Hepatocyte (in vitro differentiated cells): ENCODE measurements at regions not wholly inside any gene's neighbourhood (a gene's known extent, or its start where the extent isn't known, plus 50 kb on each side); places are given as distances from the start of the nearest gene placed in this dataset.

Experiments
- DNase-seq: peaks from one replicate; pipeline ENCODE4 v3.0.0-alpha.2; 2016; ENCODE audit warnings: low spot score
- H2AFZ ChIP-seq: fragments of 200-600 bp; sonication (generic); 2 replicates; pipeline ENCODE4 v1.6.0; 2016; ENCODE audit warnings: antibody characterized with exemption, mild to moderate bottlenecking
- H3K27ac ChIP-seq: fragments of 200-600 bp; sonication (generic); 2 replicates; pipeline ENCODE4 v1.5.1; 2016; ENCODE audit warnings: mild to moderate bottlenecking
- H3K27me3 ChIP-seq: fragments of 200-600 bp; sonication (generic); 2 replicates; pipeline ENCODE4 v1.6.1; 2016
- H3K36me3 ChIP-seq: fragments of 200-600 bp; sonication (generic); replicated peaks from 2 replicates; pipeline ENCODE4 v1.5.1; 2016; ENCODE audit warnings: low read depth; ENCODE audit not compliant: insufficient read depth
- H3K4me1 ChIP-seq: fragments of 200-600 bp; sonication (generic); 2 replicates; pipeline ENCODE4 v1.5.1; 2016; ENCODE audit warnings: mild to moderate bottlenecking, moderate library complexity; ENCODE audit not compliant: insufficient read depth
- H3K4me2 ChIP-seq: fragments of 200-600 bp; sonication (generic); 2 replicates; pipeline ENCODE4 v1.6.0; 2016
- H3K4me3 ChIP-seq: fragments of 200-600 bp; sonication (generic); 2 replicates; pipeline ENCODE4 v1.5.1; 2016; ENCODE audit warnings: mild to moderate bottlenecking
- H3K79me2 ChIP-seq: fragments of 200-600 bp; sonication (generic); 2 replicates; pipeline ENCODE4 v1.6.0; 2017; ENCODE audit warnings: mild to moderate bottlenecking
- H3K9me2 ChIP-seq: fragments of 200-600 bp; sonication (generic); replicated peaks from 2 replicates; pipeline ENCODE4 v1.6.0; 2017; ENCODE audit warnings: mild to moderate bottlenecking; ENCODE audit not compliant: insufficient read depth
- H3K9me3 ChIP-seq: fragments of 200-600 bp; sonication (generic); 2 replicates; pipeline ENCODE4 v1.5.1; 2016; ENCODE audit warnings: low read depth, mild to moderate bottlenecking
- H4K20me1 ChIP-seq: fragments of 200-600 bp; sonication (generic); 2 replicates; pipeline ENCODE4 v1.6.0; 2016; ENCODE audit warnings: mild to moderate bottlenecking; ENCODE audit not compliant: insufficient read depth, poor library complexity, severe bottlenecking
- CTCF ChIP-seq: fragments of 200-600 bp; sonication (generic); IDR thresholded peaks from 2 replicates; pipeline ENCODE4 v1.5.1; 2016; ENCODE audit warnings: antibody characterized with exemption, mild to moderate bottlenecking; ENCODE audit not compliant: poor library complexity
- EZH2 ChIP-seq: fragments of 200-600 bp; sonication (generic); IDR thresholded peaks from 2 replicates; pipeline ENCODE4 v1.6.1; 2016; ENCODE audit warnings: antibody characterized with exemption, mild to moderate bottlenecking, borderline replicate concordance
- EZH2phosphoT487 ChIP-seq: fragments of 200-600 bp; sonication (generic); IDR thresholded peaks from one replicate; pipeline ENCODE4 v1.6.1; 2018; ENCODE audit warnings: antibody characterized with exemption, mild to moderate bottlenecking, low read depth, moderate library complexity; ENCODE audit not compliant: unreplicated experiment, severe bottlenecking
- WGBS: methylation state at CpG from one replicate; pipeline ENCODE4 v1.1.6; 2016; ENCODE audit warnings: low lambda C conversion rate; ENCODE audit errors: missing lambda C conversion rate; 5-methylcytosine and 5-hydroxymethylcytosine counted together

DNA sequence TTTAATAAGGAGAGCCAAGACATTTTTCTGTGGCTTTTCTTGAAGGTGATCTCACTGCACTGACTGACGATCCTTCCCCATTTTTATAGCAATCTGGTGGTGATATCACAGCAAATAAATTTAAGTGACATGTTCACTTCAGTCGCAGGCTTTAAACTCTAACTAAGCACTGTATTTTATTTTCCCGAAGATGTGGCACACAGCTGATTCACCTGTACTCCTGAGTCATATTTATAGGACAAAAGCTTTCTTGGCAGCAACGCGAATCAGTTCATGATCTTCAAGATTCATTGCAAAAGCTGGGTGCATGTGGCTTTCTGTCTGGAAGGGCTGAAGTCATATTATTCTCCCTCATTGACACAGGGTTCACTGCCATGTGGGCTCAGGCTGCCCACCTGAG, 79.8 kb upstream of the TUNAR start:
- 79% methylated on average over 5 of the region's 5 CpGs for WGBS
- Histone ChIP-seq H3K9me2 (no peaks in the 10 kb centered on the region), H3K27me3 (no peaks in the 10 kb centered on the region), H3K27ac (no peak overlapping the region), H3K4me3 (no peak overlapping the region), H3K4me1 (no peaks in the 10 kb centered on the region), H2AFZ (no peak overlapping the region), H4K20me1 (no peaks in the 10 kb centered on the region), H3K36me3 (no peaks in the 10 kb centered on the region), H3K79me2 (no peaks in the 10 kb centered on the region), H3K4me2 (no peak overlapping the region), H3K9me3 (no peaks in the 10 kb centered on the region)
- no peak for DNase-seq
- TF ChIP-seq EZH2phosphoT487 (no peak), CTCF (no peak), EZH2 (no peak)

DNA sequence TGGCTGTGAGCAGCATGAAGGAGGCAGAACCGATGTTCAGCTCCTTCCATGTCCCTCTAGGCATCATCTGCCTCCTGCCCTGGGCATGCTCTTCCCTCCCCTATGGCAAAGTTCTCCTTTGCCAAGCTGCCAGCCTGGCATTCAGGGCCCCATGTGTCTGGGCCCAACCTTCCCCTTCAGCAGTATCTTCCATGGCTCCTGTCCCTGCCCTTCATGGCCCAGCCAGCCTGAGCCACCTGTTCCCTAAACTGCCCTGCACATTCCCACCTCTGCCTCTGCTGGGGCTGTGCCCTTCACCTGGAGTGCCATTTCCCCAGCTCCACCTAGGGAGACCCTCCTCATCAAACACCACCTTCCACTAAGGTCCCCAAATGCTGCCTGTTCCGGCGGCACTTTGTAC, 74.0 kb upstream of the TCL1A start:
- Histone ChIP-seq H3K4me3 (no peak overlapping the region), H3K9me2 (no peaks in the 10 kb centered on the region), H3K27ac (no peak overlapping the region), H3K4me1 (no peaks in the 10 kb centered on the region), H2AFZ (no peak overlapping the region), H3K79me2 (no peaks in the 10 kb centered on the region), H3K36me3 (no peaks in the 10 kb centered on the region), H3K4me2 (no peak overlapping the region), H3K27me3 (no peaks in the 10 kb centered on the region), H4K20me1 (no peaks in the 10 kb centered on the region), H3K9me3 (no peaks in the 10 kb centered on the region)
- TF ChIP-seq EZH2phosphoT487 (no peak), CTCF (no peak), EZH2 (no peak)
- DNase-seq, result no peak
- WGBS, result 83% methylated on average over 3 of the region's 3 CpGs

DNA sequence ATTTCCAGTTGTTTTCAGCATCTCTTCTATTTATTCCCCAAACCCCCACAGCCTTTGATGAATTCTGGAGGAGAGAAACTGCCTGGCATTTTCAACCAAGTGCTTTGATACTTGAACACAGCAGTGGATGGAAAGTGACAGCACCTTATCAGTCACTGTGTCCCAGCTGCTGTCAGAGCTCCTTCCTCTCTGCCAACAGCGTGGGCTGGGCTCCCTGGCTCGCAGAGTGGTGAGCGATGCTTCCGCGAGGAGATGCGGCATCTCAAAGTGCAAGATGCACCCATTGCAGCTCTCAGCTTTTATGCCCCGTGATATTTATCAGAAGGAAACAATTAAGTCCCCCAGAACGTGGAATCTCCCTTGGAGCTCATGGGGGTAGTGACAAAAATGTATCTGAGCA, 72.6 kb upstream of the TCL1A start:
- Histone ChIP-seq H3K4me1 (no peaks in the 10 kb centered on the region), H3K9me3 (no peaks in the 10 kb centered on the region), H4K20me1 (no peaks in the 10 kb centered on the region), H3K79me2 (no peaks in the 10 kb centered on the region), H3K27ac (no peak overlapping the region), H3K9me2 (no peaks in the 10 kb centered on the region), H3K4me2 (no peak overlapping the region), H3K4me3 (no peak overlapping the region), H3K36me3 (no peaks in the 10 kb centered on the region), H3K27me3 (no peaks in the 10 kb centered on the region), H2AFZ (no peak overlapping the region)
- no peak for DNase-seq
- TF ChIP-seq EZH2phosphoT487 (no peak), EZH2 (no peak), CTCF (no peak)
- WGBS, result 80% methylated on average over 8 of the region's 8 CpGs

DNA sequence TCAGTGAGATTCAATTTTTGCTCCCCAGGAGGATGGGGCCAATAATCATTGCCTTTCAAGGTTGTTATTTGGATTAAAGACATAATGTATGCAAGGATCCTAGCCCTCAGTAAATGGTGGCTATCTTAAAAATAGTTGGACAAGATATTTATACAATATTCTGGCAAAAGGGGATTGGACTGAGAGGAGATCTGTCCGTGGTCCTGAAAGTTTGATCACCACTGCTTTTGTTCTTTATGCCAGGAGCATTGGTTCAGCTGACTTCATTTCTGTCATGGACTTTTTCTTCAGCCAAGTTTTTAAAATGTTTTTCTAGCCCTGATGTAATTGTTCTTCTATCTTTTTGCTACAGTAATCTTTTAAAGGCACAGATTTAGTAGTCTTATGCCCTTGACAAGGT, 70.2 kb upstream of the TCL1A start:
- peak; percentile 71 for DNase-seq
- H3K9me2 ChIP-seq, result no peaks in the 10 kb centered on the region
- H3K36me3 ChIP-seq, result no peaks in the 10 kb centered on the region
- TF ChIP-seq CTCF (no peak), EZH2 (no peak), EZH2phosphoT487 (no peak)
- 0% methylated on average over 1 of the region's 1 CpG for WGBS
- no peak overlapping the region for H3K27ac ChIP-seq
- H3K79me2 ChIP-seq, result no peaks in the 10 kb centered on the region
- no peak overlapping the region for H2AFZ ChIP-seq
- no peak overlapping the region for H3K4me3 ChIP-seq
- no peaks in the 10 kb centered on the region for H4K20me1 ChIP-seq
- no peaks in the 10 kb centered on the region for H3K4me1 ChIP-seq
- no peaks in the 10 kb centered on the region for H3K9me3 ChIP-seq
- H3K4me2 ChIP-seq, result no peak overlapping the region
- H3K27me3 ChIP-seq, result no peaks in the 10 kb centered on the region
